ENCODE measurements at regions not wholly inside any gene's neighbourhood (a gene's known extent, or its start where the extent isn't known, plus 50 kb on each side); places are given as distances from the start of the nearest gene placed in this dataset.

GRCh38 chr16:73683804-73684203, 612.8 kb upstream of the PSMD7 start:
- Mint-ChIP-seq H3K9me3 (peaks cover 6% of the 10 kb centered on the region; the same call in 2 of the 3 replicates), H3K4me1 (no peaks in the 10 kb centered on the region), H3K27me3 (ENCODE audit: insufficient read depth, low read depth, poor library complexity) (peaks cover 2% of the 10 kb centered on the region), H3K4me3 (no peak overlapping the region), H3K27ac (no peak overlapping the region), H3K36me3 (ENCODE audit: low read depth) (peaks cover 6% of the 10 kb centered on the region; the same call in 2 of the 3 replicates)
- no peaks in the 10 kb centered on the region for H3K36me3 ChIP-seq (ENCODE audit: insufficient read depth)
- no peak for TF ChIP-seq EZH2phosphoT487 (IDR thresholded peaks at IDR 0.05; ENCODE audit: unreplicated experiment)
- TF ChIP-seq NANOG (IDR thresholded peaks at IDR 0.05; ENCODE audit: borderline replicate concordance) = no peak
- no peak for TF ChIP-seq JUNB (IDR thresholded peaks at IDR 0.05; ENCODE audit: unreplicated experiment)
- no peak for TF ChIP-seq REST (IDR thresholded peaks at IDR 0.05; ENCODE audit: unreplicated experiment)
- TF ChIP-seq ZNF331 (CRISPR knock-in tag; IDR thresholded peaks at IDR 0.05; ENCODE audit: low read depth) = no peak
- TF ChIP-seq CTCF (conservative IDR thresholded peaks at IDR 0.05; ENCODE audit: low read depth in 2 of 2) = no peak
- H3K4me1 ChIP-seq (ENCODE audit: insufficient read depth) = no peaks in the 10 kb centered on the region
- no peak overlapping the region for H3K4me2 ChIP-seq
- ATAC-seq (no peak), DNase-seq (ENCODE audit: low spot score) (no peak)
- no peaks in the 10 kb centered on the region for H3F3A ChIP-seq (replicated peaks; ENCODE audit: low read depth)
- H2AFZ ChIP-seq = peak overlapping the region; percentile 81
- H3K27me3 ChIP-seq (ENCODE audit: insufficient read depth) = no peaks in the 10 kb centered on the region
- H3K79me2 ChIP-seq (replicated peaks; ENCODE audit: insufficient read depth) = no peaks in the 10 kb centered on the region
- no peak overlapping the region for H3K4me3 ChIP-seq
- no peaks in the 10 kb centered on the region for H4K20me1 ChIP-seq (replicated peaks; ENCODE audit: insufficient read depth)
- no peaks in the 10 kb centered on the region for H3K9me2 ChIP-seq (ENCODE audit: insufficient read depth)
- H3K27ac ChIP-seq (ENCODE audit: low read depth) = no peak overlapping the region

DNA sequence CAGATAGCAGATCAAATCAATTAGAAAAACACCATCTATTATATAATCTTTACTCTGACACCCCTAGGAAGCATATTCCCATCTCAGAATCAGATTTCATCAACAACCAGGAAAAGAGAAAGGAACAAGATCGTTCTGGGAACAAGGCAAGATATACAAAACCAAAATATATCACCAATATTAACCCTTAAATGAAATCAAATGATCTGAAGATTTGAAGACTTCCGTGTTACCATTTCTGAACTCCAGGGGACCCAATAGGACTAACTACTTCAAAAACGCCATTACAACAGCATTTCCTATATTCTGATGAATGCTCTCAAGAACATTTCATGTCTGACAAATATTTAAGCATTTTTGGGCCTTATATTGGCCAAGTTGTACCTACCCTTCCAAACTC, 624.2 kb upstream of the ZFHX3 start:
- Mint-ChIP-seq H3K27me3 (ENCODE audit: insufficient read depth, low read depth, poor library complexity) (no peaks in the 10 kb centered on the region), H3K36me3 (ENCODE audit: low read depth) (peaks cover 5% of the 10 kb centered on the region; the same call in 2 of the 3 replicates), H3K9me3 (peaks cover 8% of the 10 kb centered on the region; the same call in 2 of the 3 replicates), H3K4me3 (no peak overlapping the region), H3K27ac (0 out of 2 replicates have a peak overlapping the region, but pooled peaks have one; percentile 47), H3K4me1 (peaks cover 42% of the 10 kb centered on the region)
- H3K79me2 ChIP-seq (replicated peaks; ENCODE audit: insufficient read depth) = no peaks in the 10 kb centered on the region
- H2AFZ ChIP-seq = 0 out of 2 replicates have a peak overlapping the region, but pooled peaks have one; percentile 1
- peak overlapping the region; percentile 61 for H3K4me2 ChIP-seq
- H3K36me3 ChIP-seq (ENCODE audit: insufficient read depth) = no peaks in the 10 kb centered on the region
- H3K27me3 ChIP-seq (ENCODE audit: insufficient read depth) = no peaks in the 10 kb centered on the region
- no peak overlapping the region for H3K4me3 ChIP-seq
- ATAC-seq = no peak
- H3K27ac ChIP-seq (ENCODE audit: low read depth) = no peak overlapping the region
- 0 out of 2 replicates have a peak, but pooled peaks cover 5% of the 10 kb centered on the region for H3F3A ChIP-seq (replicated peaks; ENCODE audit: low read depth)
- no peaks in the 10 kb centered on the region for H4K20me1 ChIP-seq (replicated peaks; ENCODE audit: insufficient read depth)
- H3K9me2 ChIP-seq (ENCODE audit: insufficient read depth) = peaks cover 5% of the 10 kb centered on the region
- H3K4me1 ChIP-seq (ENCODE audit: insufficient read depth) = peaks cover 35% of the 10 kb centered on the region
- 0 out of 4 replicates have a peak, but pooled peaks of 1 of the 2 experiments have one; percentile 12 for TF ChIP-seq CTCF (conservative IDR thresholded peaks at IDR 0.05; ENCODE audit: low read depth in 2 of 2)
- no peak for TF ChIP-seq STAT1 (IDR thresholded peaks at IDR 0.05; ENCODE audit: unreplicated experiment)
- no peak for DNase-seq (ENCODE audit: low spot score)
